IMR-90 (cell line): ENCODE measurements at regions not wholly inside any gene's neighbourhood (a gene's known extent, or its start where the extent isn't known, plus 50 kb on each side); places are given as distances from the start of the nearest gene placed in this dataset.

ENCODE experiments used
- ATAC-seq: fragments of 200-7000 bp; cut with Tn5 transposase; 2 replicates; pipeline ENCODE4 v1.9.1; 2020; ENCODE audit warnings: low read depth, mild to moderate bottlenecking, moderate library complexity
- BruUV-seq: library from RNA; stranded (reverse); fragments of 400-500 nt; replicated peaks from 2 replicates; lab custom pipeline; 2021; lab: Mats Ljungman, UMichigan
- CTCF ChIA-PET: fragments of 300-600 bp; formaldehyde crosslinking; extraction: SDS; loops from one replicate; lab custom pipeline; 2021; ENCODE audit warnings: antibody characterized with exemption; lab: Yijun Ruan, JAX
- POLR2A ChIA-PET: fragments of 300-600 bp; sonication (Branson Sonifier 250); formaldehyde crosslinking; loops from one replicate; lab custom pipeline; 2022; ENCODE audit warnings: antibody characterized with exemption; ENCODE audit not compliant: unreplicated experiment; lab: Charles Lee
- DNase-seq: peaks from one replicate; pipeline ENCODE4 v3.0.0; 2013
- H2AFZ ChIP-seq: replicated peaks from 2 replicates; pipeline ENCODE3; 2013; ENCODE audit warnings: low read length, mild to moderate bottlenecking; ENCODE audit not compliant: poor library complexity
- H2AK5ac ChIP-seq: 2 replicates; pipeline ENCODE4 v1.6.1; 2013; ENCODE audit warnings: low read depth, low read length, inconsistent platforms
- H2AK9ac ChIP-seq: replicated peaks from 2 replicates; pipeline ENCODE3; 2013; ENCODE audit warnings: mild to moderate bottlenecking, low read depth, low read length, moderate library complexity; ENCODE audit not compliant: poor library complexity
- H2BK120ac ChIP-seq: 2 replicates; pipeline ENCODE4 v1.6.1; 2013; ENCODE audit warnings: low read depth, low read length, inconsistent platforms
- H2BK15ac ChIP-seq: 3 replicates; pipeline ENCODE4 v1.6.1; 2013; ENCODE audit warnings: low read depth, low read length, inconsistent platforms
- H2BK20ac ChIP-seq: 2 replicates; pipeline ENCODE4 v1.6.1; 2013; ENCODE audit warnings: low read depth, mild to moderate bottlenecking, inconsistent platforms, low read length, moderate library complexity
- H2BK5ac ChIP-seq: 2 replicates; pipeline ENCODE4 v1.6.1; 2013; ENCODE audit warnings: mild to moderate bottlenecking, low read depth, low read length, inconsistent platforms; ENCODE audit not compliant: poor library complexity, severe bottlenecking
- H3K14ac ChIP-seq: replicated peaks from 2 replicates; pipeline ENCODE4 v1.6.1; 2013; ENCODE audit warnings: low read depth, low read length, inconsistent platforms
- H3K18ac ChIP-seq: 2 replicates; pipeline ENCODE4 v1.6.1; 2013; ENCODE audit warnings: low read depth, low read length, control low read depth
- H3K23ac ChIP-seq: 2 replicates; pipeline ENCODE4 v1.6.1; 2013; ENCODE audit warnings: low read depth, low read length, inconsistent platforms
- H3K27ac ChIP-seq: 2 replicates; pipeline ENCODE4 v1.5.1; 2013; ENCODE audit warnings: mild to moderate bottlenecking, control low read depth, low read length; ENCODE audit not compliant: insufficient read depth
- H3K27me3 ChIP-seq: 2 replicates; pipeline ENCODE4 v1.6.1; 2013; ENCODE audit warnings: low read length; ENCODE audit not compliant: control insufficient read depth, insufficient read depth
- H3K36me3 ChIP-seq: 2 replicates; pipeline ENCODE4 v1.6.1; 2013; ENCODE audit warnings: low read length, mixed read lengths; ENCODE audit not compliant: control insufficient read depth, insufficient read depth
- H3K4ac ChIP-seq: 2 replicates; pipeline ENCODE4 v1.6.1; 2013; ENCODE audit warnings: low read depth, low read length, inconsistent platforms
- H3K4me1 ChIP-seq: 2 replicates; pipeline ENCODE4 v1.6.1; 2013; ENCODE audit warnings: low read length, mixed read lengths; ENCODE audit not compliant: control insufficient read depth, insufficient read depth
- H3K4me2 ChIP-seq: 2 replicates; pipeline ENCODE4 v1.6.1; 2013; ENCODE audit warnings: low read depth, mild to moderate bottlenecking, control low read depth, low read length, moderate library complexity
- H3K4me3 ChIP-seq: 2 replicates; pipeline ENCODE4 v1.5.1; 2013; ENCODE audit warnings: low read depth, mild to moderate bottlenecking, control low read depth, low read length, moderate library complexity; ENCODE audit not compliant: insufficient read depth
- H3K56ac ChIP-seq: 2 replicates; pipeline ENCODE4 v1.6.1; 2013; ENCODE audit warnings: low read length, inconsistent platforms; ENCODE audit not compliant: insufficient read depth; ENCODE audit errors: extremely low read depth
- H3K79me1 ChIP-seq, 2 experiments: 2 replicates each; pipeline ENCODE4 v1.6.1; 2013; ENCODE audit warnings: low read length in 2 of 2, inconsistent platforms in 1 of 2, low read depth in 1 of 2
- H3K9ac ChIP-seq: 2 replicates; pipeline ENCODE4 v1.6.1; 2013; ENCODE audit warnings: low read depth, low read length, control low read depth
- H3K9me1 ChIP-seq: 2 replicates; pipeline ENCODE4 v1.6.1; 2013; ENCODE audit warnings: low read length, inconsistent platforms; ENCODE audit not compliant: insufficient read depth
- H3K9me3 ChIP-seq: 2 replicates; pipeline ENCODE4 v1.6.1; 2013; ENCODE audit warnings: low read length; ENCODE audit not compliant: control insufficient read depth, insufficient read depth
- H4K20me1 ChIP-seq: 2 replicates; pipeline ENCODE4 v1.6.1; 2013; ENCODE audit warnings: low read length, inconsistent platforms; ENCODE audit not compliant: insufficient read depth
- H4K5ac ChIP-seq: 2 replicates; pipeline ENCODE4 v1.6.1; 2013; ENCODE audit warnings: mild to moderate bottlenecking, low read depth, low read length, control low read depth
- H4K8ac ChIP-seq, 2 experiments: 2 replicates each; pipeline ENCODE4 v1.6.1; 2013; ENCODE audit warnings: low read depth in 2 of 2, low read length in 2 of 2, control low read depth in 1 of 2, inconsistent platforms in 1 of 2
- H4K91ac ChIP-seq: 2 replicates; pipeline ENCODE4 v1.6.1; 2013; ENCODE audit warnings: low read depth, low read length, inconsistent platforms; ENCODE audit not compliant: insufficient read depth
- BHLHE40 ChIP-seq: fragments of 150-350 bp; IDR thresholded peaks from 2 replicates; pipeline ENCODE4 v1.6.1; 2016; ENCODE audit warnings: mild to moderate bottlenecking, low read depth, low read length
- CEBPB ChIP-seq: IDR thresholded peaks from 2 replicates; pipeline ENCODE4 v1.6.1; 2012; ENCODE audit warnings: low read depth, low read length, improper control_type of control experiment
- CHD1 ChIP-seq: IDR thresholded peaks from 2 replicates; pipeline ENCODE4 v1.6.1; 2012; ENCODE audit warnings: low read depth, low read length, improper control_type of control experiment
- CTCF ChIP-seq: conservative IDR thresholded peaks from 2 replicates; pipeline ENCODE4 v1.5.1; 2012; ENCODE audit warnings: mild to moderate bottlenecking, low read depth, low read length, improper control_type of control experiment
- ELK1 ChIP-seq: fragments of 150-350 bp; IDR thresholded peaks from 2 replicates; pipeline ENCODE4 v1.6.1; 2016; ENCODE audit warnings: low read depth, mild to moderate bottlenecking, low read length, moderate library complexity, borderline replicate concordance
- MAFK ChIP-seq: IDR thresholded peaks from 2 replicates; pipeline ENCODE4 v1.6.1; 2012; ENCODE audit warnings: low read depth, low read length, improper control_type of control experiment
- MAZ ChIP-seq: IDR thresholded peaks from 2 replicates; pipeline ENCODE4 v1.6.1; 2012; ENCODE audit warnings: low read depth, mild to moderate bottlenecking, low read length, improper control_type of control experiment, moderate library complexity, borderline replicate concordance
- NFE2L2 ChIP-seq: fragments of 150-350 bp; IDR thresholded peaks from 2 replicates; pipeline ENCODE4 v1.6.1; 2016; ENCODE audit warnings: low read depth, mild to moderate bottlenecking, low read length
- POLR2A ChIP-seq: IDR thresholded peaks from 2 replicates; pipeline ENCODE4 v1.6.1; 2012; ENCODE audit warnings: mild to moderate bottlenecking, low read depth, low read length
- RAD21 ChIP-seq: IDR thresholded peaks from 2 replicates; pipeline ENCODE4 v1.6.1; 2012; ENCODE audit warnings: low read length, improper control_type of control experiment
- RCOR1 ChIP-seq: IDR thresholded peaks from 2 replicates; pipeline ENCODE4 v1.6.1; 2012; ENCODE audit warnings: mild to moderate bottlenecking, low read length, improper control_type of control experiment; ENCODE audit not compliant: insufficient replicate concordance
- RFX5 ChIP-seq: IDR thresholded peaks from 2 replicates; pipeline ENCODE4 v1.8.0; 2012; ENCODE audit warnings: low read depth, mild to moderate bottlenecking, low read length, moderate library complexity
- SMC3 ChIP-seq: fragments of 150-350 bp; IDR thresholded peaks from 2 replicates; pipeline ENCODE4 v1.6.1; 2016; ENCODE audit warnings: low read depth, mild to moderate bottlenecking, antibody characterized with exemption, low read length, moderate library complexity
- USF2 ChIP-seq: fragments of 150-350 bp; IDR thresholded peaks from 2 replicates; pipeline ENCODE4 v1.6.1; 2017; ENCODE audit warnings: mild to moderate bottlenecking, antibody characterized with exemption, low read length, low read depth
- WGBS, 2 experiments: methylation state at CpG; one replicate each; pipeline versions ENCODE4 v1.1.5 to v1.1.7; 2013; ENCODE audit warnings: missing lambda C conversion rate in 2 of 2; ENCODE audit not compliant: insufficient read length in 1 of 2; ENCODE audit errors: extremely low coverage in 2 of 2; 5-methylcytosine and 5-hydroxymethylcytosine counted together
- dilution Hi-C: fragments of 300-500 bp; cut with HindIII; formaldehyde crosslinking; loops from one replicate; pipeline ENCODE4 v1.14.3; 2018; ENCODE audit warnings: low sequenced_read_pairs; ENCODE audit not compliant: unreplicated experiment
- in situ Hi-C: fragments of 300-500 bp; cut with MboI; formaldehyde crosslinking; loops from 3 replicates; pipeline ENCODE4 v1.14.3; 2019; ENCODE audit warnings: low sequenced_read_pairs, inconsistent platforms, mixed read lengths
- intact Hi-C: fragments of 100-400 bp; cut with micrococcal nuclease; formaldehyde crosslinking; loops from 2 replicates; pipeline ENCODE4 v1.10.0; 2022

GRCh38 chr11:41659985-41660384 is 200.5 kb upstream of the LRRC4C start:
- Histone ChIP-seq H3K4ac (no peak overlapping the region), H4K5ac (no peak overlapping the region), H3K4me1 (no peaks in the 10 kb centered on the region), H3K4me2 (no peak overlapping the region), H3K27me3 (no peaks in the 10 kb centered on the region), H3K23ac (no peak overlapping the region), H2BK20ac (no peak overlapping the region), H3K36me3 (no peaks in the 10 kb centered on the region), H3K14ac (no peak overlapping the region), H3K27ac (no peak overlapping the region), H4K91ac (no peak overlapping the region), H3K56ac (no peak overlapping the region), H2BK5ac (no peak overlapping the region), H4K20me1 (no peaks in the 10 kb centered on the region), H2BK15ac (no peak overlapping the region), H3K9me1 (no peaks in the 10 kb centered on the region), H2AK9ac (no peak overlapping the region), H2AFZ (no peak overlapping the region), H2AK5ac (no peak overlapping the region), H2BK120ac (no peak overlapping the region), H3K9ac (no peak overlapping the region), H3K79me1 (no peaks in the 10 kb centered on the region), H3K4me3 (no peak overlapping the region), H3K9me3 (peaks cover 8% of the 10 kb centered on the region), H4K8ac (no peak overlapping the region), H3K18ac (no peak overlapping the region)
- in situ Hi-C loops (no loop called here), dilution Hi-C loops (no loop called here), intact Hi-C loops (no loop called here)
- no peak for DNase-seq
- CTCF ChIA-PET, result interaction anchor here (0.6 kb wide), 1 partner anchor 339 kb away, joined by 3 read pairs; no protein-coding TSS in a partner anchor
- POLR2A ChIA-PET, result no interaction called here
- no peak for TF ChIP-seq RAD21
- no peak for TF ChIP-seq MAZ
- TF ChIP-seq RFX5, result no peak
- no peak for TF ChIP-seq NFE2L2
- no peak for TF ChIP-seq POLR2A
- no peak for TF ChIP-seq CHD1
- TF ChIP-seq BHLHE40, result no peak
- TF ChIP-seq CEBPB, result no peak
- no peak for TF ChIP-seq SMC3
- TF ChIP-seq ELK1, result no peak
- TF ChIP-seq CTCF, result no peak
- TF ChIP-seq RCOR1, result no peak
- TF ChIP-seq MAFK, result no peak
- no peak for TF ChIP-seq USF2
- ATAC-seq, result no peak
- WGBS, 2 experiments, result 43% methylated on average over 2 of the region's 9 CpGs; no CpG with 5 or more reads in 1 of the 2 experiments
- BruUV-seq, result no TSS peak
